Liver (tissue), 8 donors: ENCODE measurements at regions not wholly inside any gene's neighbourhood (a gene's known extent, or its start where the extent isn't known, plus 50 kb on each side); places are given as distances from the start of the nearest gene placed in this dataset.

Source experiments
- DNase-seq: peaks from one replicate; pipeline ENCODE4 v3.0.0-alpha.2; 2017; ENCODE audit warnings: low spot score
- H3K27ac ChIP-seq, 2 donors: one replicate each; pipeline ENCODE4 v1.7.0; 2013; ENCODE audit warnings: inconsistent platforms in 2 of 2, low read length in 2 of 2, control low read depth in 1 of 2, low read depth in 1 of 2, mild to moderate bottlenecking in 1 of 2
- H3K27me3 ChIP-seq, 4 donors: one replicate each; pipeline versions ENCODE4 v1.6.1 to v1.7.0; 2013; ENCODE audit warnings: low read length in 3 of 4, inconsistent platforms in 1 of 4, mild to moderate bottlenecking in 1 of 4, moderate library complexity in 1 of 4; ENCODE audit not compliant: control insufficient read depth in 4 of 4, insufficient read depth in 4 of 4
- H3K36me3 ChIP-seq, 4 donors: one replicate each; pipeline versions ENCODE4 v1.6.1 to v1.7.0; 2013; ENCODE audit warnings: low read length in 3 of 4, mild to moderate bottlenecking in 3 of 4, low read depth in 1 of 4, moderate library complexity in 1 of 4; ENCODE audit not compliant: control insufficient read depth in 4 of 4, insufficient read depth in 3 of 4
- H3K4me1 ChIP-seq, 4 donors: one replicate each; pipeline versions ENCODE4 v1.6.1 to v1.7.0; 2013; ENCODE audit warnings: low read length in 3 of 4, mild to moderate bottlenecking in 3 of 4, moderate library complexity in 1 of 4; ENCODE audit not compliant: control insufficient read depth in 4 of 4, insufficient read depth in 4 of 4
- H3K4me3 ChIP-seq, 3 donors: one replicate each; pipeline versions ENCODE4 v1.6.1 to v1.7.0; 2013; ENCODE audit warnings: low read length in 3 of 3, control low read depth in 1 of 3, low read depth in 1 of 3, mild to moderate bottlenecking in 1 of 3
- H3K9ac ChIP-seq, 2 donors: one replicate each; pipeline ENCODE4 v1.7.0; 2013; ENCODE audit warnings: low read length in 2 of 2, mild to moderate bottlenecking in 2 of 2, moderate library complexity in 2 of 2, control low read depth in 1 of 2, low read depth in 1 of 2
- H3K9me3 ChIP-seq, 4 donors: one replicate each; pipeline versions ENCODE4 v1.6.1 to v1.7.0; 2013; ENCODE audit warnings: low read length in 3 of 4; ENCODE audit not compliant: control insufficient read depth in 4 of 4
- ATF3 ChIP-seq: IDR thresholded peaks from 2 replicates; pipeline ENCODE4 v1.6.1; 2016; ENCODE audit warnings: antibody characterized with exemption
- CTCF ChIP-seq: fragments of 150-350 bp; IDR thresholded peaks from 2 replicates; pipeline ENCODE4 v1.5.1; 2017; ENCODE audit warnings: improper control_type of control experiment, low read depth, low read length; ENCODE audit not compliant: missing input control
- FOXA1 ChIP-seq: IDR thresholded peaks from 2 replicates; pipeline ENCODE4 v1.6.1; 2016; ENCODE audit warnings: antibody characterized with exemption
- FOXA2 ChIP-seq: IDR thresholded peaks from 2 replicates; pipeline ENCODE4 v1.6.1; 2016; ENCODE audit warnings: antibody characterized with exemption
- HNF4A ChIP-seq, 2 donors: conservative IDR thresholded peaks; 2 replicates each; pipeline ENCODE4 v1.6.1; 2016; ENCODE audit warnings: antibody characterized with exemption in 2 of 2, mild to moderate bottlenecking in 2 of 2
- HNF4G ChIP-seq: IDR thresholded peaks from 2 replicates; pipeline ENCODE4 v1.6.1; 2016; ENCODE audit warnings: antibody characterized with exemption
- JUND ChIP-seq, 2 donors: IDR thresholded peaks; 2 replicates each; pipeline ENCODE4 v1.6.1; 2016; ENCODE audit warnings: antibody characterized with exemption in 2 of 2
- NR2F2 ChIP-seq: IDR thresholded peaks from 2 replicates; pipeline ENCODE4 v1.6.1; 2016; ENCODE audit warnings: antibody characterized with exemption
- RAD21 ChIP-seq, 2 donors: IDR thresholded peaks; 2 replicates each; pipeline ENCODE4 v1.6.1; 2016; ENCODE audit warnings: antibody characterized with exemption in 2 of 2, mild to moderate bottlenecking in 2 of 2
- REST ChIP-seq: IDR thresholded peaks from 2 replicates; pipeline ENCODE4 v1.6.1; 2016; ENCODE audit warnings: antibody characterized with exemption, mild to moderate bottlenecking
- SP1 ChIP-seq: IDR thresholded peaks from 2 replicates; pipeline ENCODE4 v1.6.1; 2018; ENCODE audit warnings: antibody characterized with exemption, mild to moderate bottlenecking
- TAF1 ChIP-seq: conservative IDR thresholded peaks from 2 replicates; pipeline ENCODE4 v1.6.1; 2016; ENCODE audit warnings: antibody characterized with exemption, mild to moderate bottlenecking
- ZBTB33 ChIP-seq: IDR thresholded peaks from 2 replicates; pipeline ENCODE4 v1.6.1; 2016; ENCODE audit warnings: antibody characterized with exemption
- WGBS: extraction: QIAGEN DNeasy Blood & Tissue Kit; methylation state at CpG from one replicate; pipeline ENCODE4 v1.1.7; 2013; 5-methylcytosine and 5-hydroxymethylcytosine counted together
- donor health status: healthy.
- donor health status: healthy.
- donor health status: healthy.
- donor health status: healthy.
- donor health status: healthy.

GRCh38 chr3:22728406-22728805 lies 474.7 kb upstream of the UBE2E2 start:
- 20% methylated on average over 1 of the region's 1 CpG for whole genome bisulfite sequencing
- DNase-seq, result no peak
- no peak for TF ChIP-seq ATF3
- no peak for TF ChIP-seq HNF4G
- TF ChIP-seq FOXA2, result no peak
- TF ChIP-seq HNF4A (conservative IDR thresholded peaks at IDR 0.05), result no peak
- no peak for TF ChIP-seq NR2F2
- no peak for TF ChIP-seq ZBTB33
- TF ChIP-seq RAD21 (IDR thresholded peaks at IDR 0.05), result no peak

GRCh38 chr3:22729212-22729611 lies 473.9 kb upstream of the UBE2E2 start:
- Histone ChIP-seq H3K4me3 (no peak overlapping the region), H3K27me3 (no peaks in the 10 kb centered on the region), H3K36me3 (no peaks in the 10 kb centered on the region), H3K27ac (no peak overlapping the region), H3K4me1 (no peaks in the 10 kb centered on the region), H3K9me3 (no peaks in the 10 kb centered on the region), H3K9ac (no peak overlapping the region)
- DNase-seq, result no peak
- TF ChIP-seq SP1, result no peak
- no peak for TF ChIP-seq CTCF
- TF ChIP-seq HNF4G, result no peak
- no peak for TF ChIP-seq REST
- WGBS, result 76% methylated on average over 5 of the region's 5 CpGs

More at GRCh38 chr3:22728406-22728805, 474.7 kb upstream of the UBE2E2 start:
- Histone ChIP-seq H3K27me3 (no peaks in the 10 kb centered on the region), H3K9me3 (no peaks in the 10 kb centered on the region), H3K27ac (no peak overlapping the region), H3K9ac (no peak overlapping the region), H3K4me3 (no peak overlapping the region), H3K36me3 (no peaks in the 10 kb centered on the region), H3K4me1 (no peaks in the 10 kb centered on the region)

GRCh38 chr3:22729981-22730380 lies 473.1 kb upstream of the UBE2E2 start:
- DNase-seq, result no peak
- Histone ChIP-seq H3K9me3 (no peaks in the 10 kb centered on the region), H3K27me3 (no peaks in the 10 kb centered on the region), H3K9ac (no peak overlapping the region), H3K4me3 (no peak overlapping the region), H3K4me1 (no peaks in the 10 kb centered on the region), H3K27ac (no peak overlapping the region), H3K36me3 (no peaks in the 10 kb centered on the region)
- 19% methylated on average over 1 of the region's 1 CpG for WGBS
- no peak for TF ChIP-seq SP1
- TF ChIP-seq TAF1, result no peak
- no peak for TF ChIP-seq CTCF
- TF ChIP-seq FOXA1, result no peak
- TF ChIP-seq JUND (IDR thresholded peaks at IDR 0.05), result no peak
